HepG2 (cell line): ENCODE measurements at regions not wholly inside any gene's neighbourhood (a gene's known extent, or its start where the extent isn't known, plus 50 kb on each side); places are given as distances from the start of the nearest gene placed in this dataset.
A peak's percentile ranks its signal among the peaks of the same experiment; 100 is the strongest.

Experiments used
- ADNP ChIP-seq: sonication (generic); formaldehyde crosslinking; IDR thresholded peaks from 2 replicates; pipeline ENCODE4 v1.4.0; 2020; ENCODE audit warnings: missing genetic modification reagents
- AKAP8 ChIP-seq: sonication (generic); formaldehyde crosslinking; IDR thresholded peaks from 2 replicates; pipeline ENCODE4 v1.5.1; 2020; ENCODE audit warnings: mild to moderate bottlenecking, missing genetic modification reagents
- CREB1 ChIP-seq, 2 experiments: fragments of 450-650 bp in 1 of 2; IDR thresholded peaks; 2 replicates each; pipeline ENCODE4 v1.6.1; 2016 to 2017; ENCODE audit warnings: control low read depth in 1 of 2, mild to moderate bottlenecking in 1 of 2, missing compliant biosample characterization in 1 of 2, missing genetic modification characterization in 1 of 2
- DDIT3 ChIP-seq: sonication (generic); formaldehyde crosslinking; IDR thresholded peaks from 2 replicates; pipeline ENCODE4 v1.4.0; 2020; ENCODE audit warnings: mild to moderate bottlenecking, missing genetic modification reagents
- DPF2 ChIP-seq: sonication (generic); formaldehyde crosslinking; IDR thresholded peaks from 2 replicates; pipeline ENCODE4 v1.4.0; 2020; ENCODE audit warnings: mild to moderate bottlenecking, low read depth, missing genetic modification reagents, borderline replicate concordance
- ETV6 ChIP-seq: sonication (generic); formaldehyde crosslinking; conservative IDR thresholded peaks from 2 replicates; pipeline ENCODE4 v1.4.0; 2020; ENCODE audit warnings: missing genetic modification reagents
- FOXA1 ChIP-seq, 2 experiments: fragments of 450-650 bp in 1 of 2; sonication (generic) in 1 of 2; formaldehyde crosslinking in 1 of 2; IDR thresholded peaks; 2 replicates each; pipeline versions ENCODE4 v1.4.0 to v1.6.1; 2016 to 2020; ENCODE audit warnings: missing genetic modification reagents in 1 of 2
- HMG20B ChIP-seq: conservative IDR thresholded peaks from 2 replicates; pipeline ENCODE4 v1.6.1; 2016; ENCODE audit warnings: missing genetic modification reagents, missing compliant biosample characterization
- KAT7 ChIP-seq: IDR thresholded peaks from 2 replicates; pipeline ENCODE4 v1.6.1; 2018; ENCODE audit warnings: borderline replicate concordance, missing compliant biosample characterization
- MED8 ChIP-seq: sonication (generic); formaldehyde crosslinking; IDR thresholded peaks from 2 replicates; pipeline ENCODE4 v1.8.1; 2023; ENCODE audit warnings: mild to moderate bottlenecking, missing genetic modification reagents; ENCODE audit not compliant: insufficient replicate concordance
- MTA3 ChIP-seq: sonication (generic); formaldehyde crosslinking; IDR thresholded peaks from 2 replicates; pipeline ENCODE4 v1.4.0; 2020; ENCODE audit warnings: missing genetic modification reagents
- NFKB2 ChIP-seq: sonication (generic); formaldehyde crosslinking; IDR thresholded peaks from 2 replicates; pipeline ENCODE4 v1.4.0; 2020; ENCODE audit warnings: missing genetic modification reagents, borderline replicate concordance
- NR2C2 ChIP-seq: sonication (generic); formaldehyde crosslinking; IDR thresholded peaks from 2 replicates; pipeline ENCODE4 v1.4.0; 2020; ENCODE audit warnings: missing genetic modification reagents, mild to moderate bottlenecking, moderate library complexity, borderline replicate concordance
- PBX2 ChIP-seq: IDR thresholded peaks from 2 replicates; pipeline ENCODE4 v1.6.1; 2016; ENCODE audit warnings: control low read depth
- RCOR2 ChIP-seq: IDR thresholded peaks from 2 replicates; pipeline ENCODE4 v1.6.1; 2016; ENCODE audit warnings: missing biosample characterization, missing genetic modification reagents
- RORA ChIP-seq: sonication (generic); formaldehyde crosslinking; IDR thresholded peaks from 2 replicates; pipeline ENCODE4 v1.5.0; 2020; ENCODE audit warnings: mild to moderate bottlenecking, missing genetic modification reagents, moderate library complexity
- SPEN ChIP-seq: sonication (generic); formaldehyde crosslinking; IDR thresholded peaks from 2 replicates; pipeline ENCODE4 v1.5.1; 2020; ENCODE audit warnings: low read depth, mild to moderate bottlenecking, missing genetic modification reagents
- SRSF1 ChIP-seq: fragments of 200-400 bp; formaldehyde crosslinking; optimal IDR thresholded peaks from 2 replicates; pipeline ENCODE3; 2017; ENCODE audit warnings: mild to moderate bottlenecking, low read depth, low read length, moderate library complexity
- TCF7 ChIP-seq: sonication (generic); IDR thresholded peaks from 2 replicates; pipeline ENCODE4 v1.6.1; 2016; ENCODE audit warnings: antibody characterized with exemption, low read depth
- TERF1 ChIP-seq: sonication (generic); formaldehyde crosslinking; IDR thresholded peaks from 2 replicates; pipeline ENCODE4 v1.8.0; 2022; ENCODE audit warnings: mild to moderate bottlenecking, missing genetic modification reagents, moderate library complexity
- THYN1 ChIP-seq: sonication (generic); formaldehyde crosslinking; IDR thresholded peaks from 2 replicates; pipeline ENCODE4 v1.8.1; 2023; ENCODE audit warnings: low read depth, mild to moderate bottlenecking, moderate library complexity, missing genetic modification reagents, borderline replicate concordance
- XRCC5 ChIP-seq: fragments of 200-400 bp; formaldehyde crosslinking; optimal IDR thresholded peaks from 2 replicates; pipeline ENCODE3; 2017; ENCODE audit warnings: mild to moderate bottlenecking, low read length
- ZBTB44 ChIP-seq: sonication (generic); formaldehyde crosslinking; IDR thresholded peaks from 2 replicates; pipeline ENCODE4 v1.4.0; 2020; ENCODE audit warnings: missing genetic modification reagents
- ZC3H13 ChIP-seq: sonication (generic); formaldehyde crosslinking; IDR thresholded peaks from 2 replicates; pipeline ENCODE4 v1.8.1; 2023; ENCODE audit warnings: mild to moderate bottlenecking, missing genetic modification reagents, moderate library complexity
- ZNF30 ChIP-seq: sonication (generic); formaldehyde crosslinking; IDR thresholded peaks from 2 replicates; pipeline ENCODE4 v1.5.0; 2020; ENCODE audit warnings: mild to moderate bottlenecking, missing genetic modification reagents
- ZNF432 ChIP-seq: sonication (generic); formaldehyde crosslinking; IDR thresholded peaks from 2 replicates; pipeline ENCODE4 v1.5.0; 2020; ENCODE audit warnings: missing genetic modification reagents, mild to moderate bottlenecking, borderline replicate concordance

GRCh38 chr12:93135286-93136239, 206.5 kb upstream of the EEA1 start (continued):
- TF ChIP-seq NFKB2 = no peak
- no peak for TF ChIP-seq AKAP8 (CRISPR knock-in tag)
- no peak for TF ChIP-seq SRSF1
- TF ChIP-seq ZC3H13 (CRISPR knock-in tag) = no peak
- TF ChIP-seq SPEN (CRISPR knock-in tag) = no peak; the same call in 1 of the 2 replicates
- no peak for TF ChIP-seq TCF7
- no peak for TF ChIP-seq ZBTB44 (CRISPR knock-in tag)
- TF ChIP-seq XRCC5 = no peak
- TF ChIP-seq KAT7 (CRISPR knock-in tag) = no peak
- no peak for TF ChIP-seq TERF1
- TF ChIP-seq MTA3 (CRISPR knock-in tag) = no peak
- 0 out of 2 replicates have a peak, but pooled peaks have one; percentile 20 for TF ChIP-seq RORA (CRISPR knock-in tag)
- 0 out of 2 replicates have a peak, but pooled peaks have one; percentile 63 for TF ChIP-seq RCOR2
- TF ChIP-seq PBX2 = no peak
- no peak for TF ChIP-seq ETV6
- no peak for TF ChIP-seq DPF2 (CRISPR knock-in tag)
- no peak for TF ChIP-seq ZNF30 (CRISPR knock-in tag)
- TF ChIP-seq FOXA1 (IDR thresholded peaks at IDR 0.05) = peak; percentile 70
- peak; percentile 94 for TF ChIP-seq FOXA1 (CRISPR knock-in tag; IDR thresholded peaks at IDR 0.05)
- TF ChIP-seq HMG20B (CRISPR knock-in tag) = no peak
- TF ChIP-seq NR2C2 (CRISPR knock-in tag) = peak; percentile 49; the same call in 1 of the 2 replicates
- no peak for TF ChIP-seq MED8 (CRISPR knock-in tag)
- TF ChIP-seq THYN1 = no peak
- TF ChIP-seq ZNF432 (CRISPR knock-in tag) = no peak
- 0 out of 2 replicates have a peak, but pooled peaks have one; percentile 3 for TF ChIP-seq DDIT3 (CRISPR knock-in tag)
- no peak for TF ChIP-seq ADNP (CRISPR knock-in tag)
- TF ChIP-seq CREB1 (IDR thresholded peaks at IDR 0.05) = no peak
- TF ChIP-seq CREB1 (CRISPR knock-in tag; IDR thresholded peaks at IDR 0.05) = peak; percentile 53; the same call in 1 of the 2 replicates
